Endothelial cell of umbilical vein (primary cell): ENCODE measurements at regions not wholly inside any gene's neighbourhood (a gene's known extent, or its start where the extent isn't known, plus 50 kb on each side); places are given as distances from the start of the nearest gene placed in this dataset.

Experiments
- CTCF ChIP-seq, 2 donors: IDR thresholded peaks; 1 replicate in 1 of 2; 2 replicates in 1 of 2; pipeline ENCODE4 v1.5.1; 2011; ENCODE audit warnings: low read length in 2 of 2, mild to moderate bottlenecking in 2 of 2, moderate library complexity in 2 of 2, control low read depth in 1 of 2, inconsistent platforms in 1 of 2, low read depth in 1 of 2; ENCODE audit not compliant: insufficient read depth in 1 of 2; ENCODE audit errors: extremely low read depth in 1 of 2
- EZH2 ChIP-seq: IDR thresholded peaks from 2 replicates; pipeline ENCODE4 v1.6.1; 2012; ENCODE audit warnings: borderline replicate concordance, low read depth, mild to moderate bottlenecking, moderate library complexity, low read length, inconsistent platforms; ENCODE audit not compliant: severe bottlenecking
- JUN ChIP-seq: IDR thresholded peaks from 2 replicates; pipeline ENCODE4 v1.6.1; 2011; ENCODE audit warnings: borderline replicate concordance, low read depth; ENCODE audit not compliant: insufficient read length, insufficient read depth
- POLR2A ChIP-seq: IDR thresholded peaks from 2 replicates; pipeline ENCODE4 v1.6.1; 2012; ENCODE audit warnings: low read depth, mild to moderate bottlenecking, control low read depth, low read length
- POLR2AphosphoS5 ChIP-seq: IDR thresholded peaks from 2 replicates; pipeline ENCODE4 v1.6.1; 2012; ENCODE audit warnings: low read depth, mild to moderate bottlenecking, control low read depth, low read length, moderate library complexity; ENCODE audit not compliant: insufficient read depth
- TF ChIP-seq, protein P1 (sequence below): IDR thresholded peaks from 2 replicates; pipeline ENCODE4 v1.6.1; 2011; ENCODE audit not compliant: insufficient read depth, insufficient read length

DNA sequence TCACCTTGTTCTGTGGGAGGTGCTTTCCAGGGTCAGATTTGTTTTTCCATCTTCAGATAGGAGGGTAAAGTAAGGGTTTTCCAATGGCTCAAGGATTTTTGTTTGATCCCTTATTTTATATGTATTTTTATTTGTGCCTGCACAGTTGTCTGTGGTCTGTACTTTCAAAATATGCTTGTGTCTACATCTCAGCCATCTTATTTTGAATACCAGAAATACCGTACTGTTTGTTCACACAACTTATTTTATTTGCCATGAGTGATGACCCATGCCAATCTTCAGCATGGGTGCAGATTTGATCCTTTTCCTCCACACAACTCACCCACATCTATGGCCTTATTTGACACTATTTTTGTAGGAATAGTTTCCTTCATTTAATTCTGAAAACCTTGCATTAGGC lies 72.2 kb upstream of the PTCHD4 start:
- TF ChIP-seq POLR2A (no peak), CTCF (IDR thresholded peaks at IDR 0.05; ENCODE audit: extremely low read depth in 1 of 2, insufficient read depth in 1 of 2, low read depth in 1 of 2, low read length in 2 of 2) (no peak), EZH2 (no peak), POLR2AphosphoS5 (no peak), JUN (no peak)
- TF ChIP-seq, protein P1, sequence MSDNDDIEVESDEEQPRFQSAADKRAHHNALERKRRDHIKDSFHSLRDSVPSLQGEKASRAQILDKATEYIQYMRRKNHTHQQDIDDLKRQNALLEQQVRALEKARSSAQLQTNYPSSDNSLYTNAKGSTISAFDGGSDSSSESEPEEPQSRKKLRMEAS = no peak
